ENCODE measurements at regions not wholly inside any gene's neighbourhood (a gene's known extent, or its start where the extent isn't known, plus 50 kb on each side); places are given as distances from the start of the nearest gene placed in this dataset.

GRCh38 chr11:27247660-27248059 is 115.4 kb downstream of the CCDC34 start:
- H3K9me3 ChIP-seq: no peaks in the 10 kb centered on the region
- TF ChIP-seq POLR2A (IDR thresholded peaks at IDR 0.05): no peak
- TF ChIP-seq CTCF (IDR thresholded peaks at IDR 0.05 in 8 of 11, conservative IDR thresholded peaks at IDR 0.05 in 3 of 11): no peak
- no peak for TF ChIP-seq POLR2AphosphoS5 (IDR thresholded peaks at IDR 0.05)
- no peak for DNase-seq
- H3K4me1 ChIP-seq: peaks cover 0 to 22% (median 1%) of the 10 kb centered on the region in 6 donors
- H3K27ac ChIP-seq: peak overlapping the region in 2 of 8 donors; percentile 67 to 72
- WGBS, 5 donors: 64 to 74% (median 70%) methylated on average over 5 of the region's 5 CpGs
- H3K4me3 ChIP-seq: no peak overlapping the region
- H3K36me3 ChIP-seq: no peaks in the 10 kb centered on the region
- peaks cover 0 to 5% (median 0%) of the 10 kb centered on the region in 7 donors for H3K27me3 ChIP-seq (replicated peaks in 1 of 7)
- intact Hi-C loops (cut with DNase I; ENCODE audit: low total_unique reads): no loop called here

GRCh38 chr11:27246925-27247324 is 116.1 kb downstream of the CCDC34 start:
- DNase-seq: no peak
- peaks cover 0 to 22% (median 1%) of the 10 kb centered on the region in 6 donors for H3K4me1 ChIP-seq
- intact Hi-C loops (cut with DNase I; ENCODE audit: low total_unique reads): no loop called here
- H3K27ac ChIP-seq: peak overlapping the region in 2 of 8 donors; percentile 67 to 72
- TF ChIP-seq CTCF (IDR thresholded peaks at IDR 0.05 in 8 of 11, conservative IDR thresholded peaks at IDR 0.05 in 3 of 11) (no peak), POLR2A (IDR thresholded peaks at IDR 0.05) (no peak), POLR2AphosphoS5 (IDR thresholded peaks at IDR 0.05) (no peak)
- no peak overlapping the region for H3K4me3 ChIP-seq
- peaks cover 0 to 5% (median 0%) of the 10 kb centered on the region in 7 donors for H3K27me3 ChIP-seq (replicated peaks in 1 of 7)
- H3K36me3 ChIP-seq: no peaks in the 10 kb centered on the region
- WGBS, 5 donors: 54 to 80% (median 74%) methylated on average over 3 of the region's 3 CpGs
- no peaks in the 10 kb centered on the region for H3K9me3 ChIP-seq

GRCh38 chr11:27244900-27245299 is 118.1 kb downstream of the CCDC34 start:
- Histone ChIP-seq H3K36me3 (no peaks in the 10 kb centered on the region), H3K27ac (no peak overlapping the region), H3K27me3 (replicated peaks in 1 of 7) (peaks cover 0 to 5% (median 0%) of the 10 kb centered on the region in 7 donors), H3K9me3 (no peaks in the 10 kb centered on the region), H3K4me3 (no peak overlapping the region), H3K4me1 (peaks cover 0 to 22% (median 1%) of the 10 kb centered on the region in 6 donors)
- TF ChIP-seq CTCF (IDR thresholded peaks at IDR 0.05 in 8 of 11, conservative IDR thresholded peaks at IDR 0.05 in 3 of 11) (no peak), POLR2AphosphoS5 (IDR thresholded peaks at IDR 0.05) (no peak), POLR2A (IDR thresholded peaks at IDR 0.05) (no peak)
- DNase-seq: no peak
- intact Hi-C loops (cut with DNase I; ENCODE audit: low total_unique reads): no loop called here

GRCh38 chr11:27242591-27242990 is 120.4 kb downstream of the CCDC34 start:
- WGBS, 5 donors: 10 to 24% (median 20%) methylated on average over 1 of the region's 1 CpG

More at GRCh38 chr11:27242591-27242990, 120.4 kb downstream of the CCDC34 start:
- H3K36me3 ChIP-seq: no peaks in the 10 kb centered on the region
- no peak overlapping the region for H3K4me3 ChIP-seq
- no peak overlapping the region for H3K27ac ChIP-seq
- TF ChIP-seq POLR2A (IDR thresholded peaks at IDR 0.05): no peak
- intact Hi-C loops (cut with DNase I; ENCODE audit: low total_unique reads): no loop called here
- H3K27me3 ChIP-seq (replicated peaks in 1 of 7): peaks cover 0 to 5% (median 0%) of the 10 kb centered on the region in 7 donors
- H3K4me1 ChIP-seq: peaks cover 0 to 11% (median under 1%) of the 10 kb centered on the region in 6 donors
- DNase-seq: no peak
- no peaks in the 10 kb centered on the region for H3K9me3 ChIP-seq
